HG03097 (cell line): ENCODE measurements at regions not wholly inside any gene's neighbourhood (a gene's known extent, or its start where the extent isn't known, plus 50 kb on each side); places are given as distances from the start of the nearest gene placed in this dataset.

ENCODE experiments used
- ATAC-seq: cut with Tn5 transposase; IDR thresholded peaks from one replicate; pipeline ENCODE4 v1.9.1; 2021; ENCODE audit not compliant: unreplicated experiment, low FRiP score

GRCh38 chr1:239906394-239906793 lies 185.3 kb upstream of the FMN2 start:
- no peak for ATAC-seq

- no peak for ATAC-seq
Observed at GRCh38 chr1:239909898-239910297, 181.8 kb upstream of the FMN2 start.

- ATAC-seq: no peak
Observed at GRCh38 chr1:239912471-239912870, 179.2 kb upstream of the FMN2 start.

GRCh38 chr1:239913141-239913585 lies 178.5 kb upstream of the FMN2 start:
- no peak for ATAC-seq

- no peak for ATAC-seq
Observed at GRCh38 chr1:239914751-239915231, 176.9 kb upstream of the FMN2 start.

- ATAC-seq: no peak
Observed at GRCh38 chr1:239918634-239919033, 173.0 kb upstream of the FMN2 start.

- no peak for ATAC-seq
Observed at GRCh38 chr1:239920214-239920613, 171.5 kb upstream of the FMN2 start.

- no peak for ATAC-seq
Observed at GRCh38 chr1:239922778-239923522, 168.7 kb upstream of the FMN2 start.

GRCh38 chr1:239924741-239925350 lies 166.8 kb upstream of the FMN2 start:
- no peak for ATAC-seq

- no peak for ATAC-seq
Observed at GRCh38 chr1:239926184-239926583, 165.5 kb upstream of the FMN2 start.

- no peak for ATAC-seq
Observed at GRCh38 chr1:239929317-239929716, 162.4 kb upstream of the FMN2 start.

GRCh38 chr1:239930686-239931262 lies 160.9 kb upstream of the FMN2 start:
- ATAC-seq: no peak

GRCh38 chr1:239931341-239931740 lies 160.3 kb upstream of the FMN2 start:
- no peak for ATAC-seq

- no peak for ATAC-seq
Observed at GRCh38 chr1:239939602-239940001, 152.1 kb upstream of the FMN2 start.

GRCh38 chr1:239943761-239944160 lies 147.9 kb upstream of the FMN2 start:
- ATAC-seq: no peak

- no peak for ATAC-seq
Observed at GRCh38 chr1:239944666-239945065, 147.0 kb upstream of the FMN2 start.

- no peak for ATAC-seq
Observed at GRCh38 chr1:239947801-239948200, 143.9 kb upstream of the FMN2 start.

- ATAC-seq: peak; percentile 55
Observed at GRCh38 chr1:239951511-239952140, 140.1 kb upstream of the FMN2 start.

- ATAC-seq: peak; percentile 49
Observed at GRCh38 chr1:239952348-239953308, 139.1 kb upstream of the FMN2 start.

GRCh38 chr1:239954836-239955235 lies 136.8 kb upstream of the FMN2 start:
- no peak for ATAC-seq
